NOMO-1 treated with DMSO at 0.1 percent for 48 hours (cell line): ENCODE measurements at regions not wholly inside any gene's neighbourhood (a gene's known extent, or its start where the extent isn't known, plus 50 kb on each side); places are given as distances from the start of the nearest gene placed in this dataset.

Experiments used
- DNase-seq: peaks from one replicate; lab custom pipeline; 2025; ENCODE audit not compliant: unreplicated experiment; lab: John Stamatoyannopoulos, UW

DNA sequence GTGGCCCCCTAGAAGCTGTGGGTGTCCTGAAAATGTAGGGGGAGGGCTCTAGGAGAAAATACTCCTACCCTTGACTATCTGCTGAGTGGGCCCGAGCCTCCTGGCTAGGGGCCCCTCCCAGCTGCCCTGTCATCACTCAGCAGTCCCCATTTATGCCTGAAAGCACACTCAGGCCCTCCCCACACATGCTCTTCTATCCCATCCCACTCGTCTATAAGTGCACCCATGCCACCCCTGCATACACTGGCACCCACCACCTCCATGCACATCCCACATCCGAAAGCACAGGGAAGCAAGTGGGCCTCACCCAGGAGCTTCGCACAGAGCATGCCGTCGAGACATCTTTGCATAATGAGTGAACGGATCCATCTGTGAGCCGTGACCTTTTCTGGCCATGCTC, 80.4 kb upstream of the POU3F1 start:
- DNase-seq, result no peak

DNA sequence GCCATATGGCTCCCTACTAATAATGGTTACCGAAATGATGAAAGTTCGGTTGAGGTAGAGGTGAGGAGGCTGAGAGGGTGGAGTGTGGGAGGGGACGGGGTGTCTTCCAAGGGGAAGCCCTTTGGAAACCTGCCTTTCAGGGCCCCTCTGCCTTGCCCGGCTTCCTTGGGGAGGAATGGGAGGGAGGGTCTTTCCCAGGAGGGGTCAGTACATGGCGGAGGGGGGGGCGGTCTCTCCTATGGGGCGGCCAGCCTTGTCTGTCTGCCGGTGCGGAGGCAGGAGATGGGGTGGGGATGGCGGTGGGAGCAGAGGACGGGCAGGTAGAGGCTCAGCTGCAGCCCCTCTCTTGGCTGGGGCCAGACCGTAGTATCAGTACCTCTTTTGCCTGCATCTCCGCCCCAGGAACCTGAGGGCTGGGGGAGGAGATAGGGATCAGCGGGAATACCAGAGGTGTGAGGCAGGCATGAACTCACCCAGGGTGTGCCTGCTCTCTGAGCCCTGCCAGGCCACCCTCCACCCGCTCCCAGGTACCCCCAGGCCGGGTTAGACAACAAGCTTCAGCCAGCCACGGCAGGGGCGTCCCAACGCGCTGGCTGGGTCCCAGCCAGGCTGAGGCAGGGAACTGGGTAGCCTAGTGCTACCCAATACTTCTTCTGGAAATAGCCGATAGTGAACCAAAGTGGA, 79.4 kb upstream of the POU3F1 start:
- no peak for DNase-seq

DNA sequence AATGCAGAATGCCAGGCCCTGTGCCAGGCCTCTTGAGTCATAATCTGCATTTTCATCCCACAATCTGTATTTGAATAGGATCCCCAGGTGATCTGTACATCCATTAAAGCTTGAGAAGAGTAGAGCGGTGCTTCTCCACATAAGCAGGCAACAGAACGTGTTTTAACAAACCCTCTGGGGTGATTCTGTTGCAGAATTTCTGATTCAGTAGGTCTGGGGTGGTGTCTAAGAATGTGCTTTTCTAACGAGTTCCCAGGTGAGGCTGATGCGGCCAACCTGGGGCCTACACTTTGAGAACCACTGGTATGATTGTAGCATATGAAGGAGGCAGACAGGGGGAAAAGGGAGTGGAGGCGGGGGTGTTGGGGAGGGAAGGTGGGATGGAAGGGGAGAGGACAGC, 78.4 kb upstream of the POU3F1 start:
- DNase-seq, result no peak

DNA sequence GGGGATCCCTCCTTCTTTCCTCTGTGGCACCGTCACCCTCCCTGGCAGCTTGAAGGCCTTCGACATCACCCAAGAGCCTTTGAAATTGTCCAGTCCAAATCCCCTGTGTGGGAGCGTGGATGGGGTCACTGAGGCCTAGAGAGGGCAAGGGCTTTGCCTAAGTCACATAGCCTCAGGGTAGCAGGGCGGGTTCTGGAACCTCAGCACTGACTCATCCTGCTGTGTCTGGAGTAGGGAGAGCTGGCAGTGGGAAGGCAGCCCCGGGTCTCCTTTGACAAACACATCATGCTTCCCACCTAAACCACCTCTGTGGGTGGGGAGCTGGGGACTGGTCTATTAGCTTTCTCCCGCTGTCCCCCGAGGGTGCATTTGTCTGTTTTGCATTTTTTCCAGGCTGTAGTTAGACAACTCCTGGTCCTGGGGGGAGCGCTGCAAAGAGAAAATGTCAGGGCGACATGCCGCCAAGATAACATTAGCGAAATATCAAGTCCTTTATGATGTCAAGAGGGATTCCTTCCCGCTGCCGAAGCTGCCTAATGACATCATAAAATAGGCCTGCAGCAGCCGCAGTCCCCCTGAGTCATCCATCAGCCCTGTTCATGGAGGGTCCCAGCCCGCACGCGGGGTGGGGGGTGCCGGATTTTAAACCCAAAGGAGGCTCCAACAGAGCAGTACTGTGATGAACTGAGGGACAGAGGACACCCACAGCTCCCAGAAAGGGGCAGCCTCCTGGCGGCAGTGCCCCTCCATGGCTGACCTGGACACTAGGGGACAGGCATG, 77.0 kb upstream of the POU3F1 start:
- DNase-seq, result no peak

DNA sequence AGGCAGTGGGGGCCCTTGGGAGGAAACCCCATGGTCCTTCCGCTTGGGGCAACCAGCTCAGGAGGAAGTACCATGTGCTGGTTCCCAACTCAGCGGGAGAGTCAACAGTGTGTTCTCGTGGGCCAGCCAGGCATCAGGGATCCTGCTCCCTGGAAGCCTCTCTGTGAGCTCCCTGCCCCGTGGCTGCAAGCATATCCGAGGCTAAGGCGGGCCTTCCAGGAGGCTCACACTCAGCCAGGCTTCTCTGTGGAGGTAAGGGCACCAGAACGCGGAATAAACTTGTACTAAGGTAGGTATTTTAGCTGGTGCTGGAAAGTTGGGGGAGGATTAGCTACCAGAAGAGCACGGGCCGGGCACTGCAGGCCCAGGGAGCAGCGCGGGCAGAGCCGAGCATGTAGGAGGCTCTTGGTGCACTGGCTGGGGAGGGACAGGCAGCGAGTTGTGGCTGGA, 74.7 kb upstream of the POU3F1 start:
- DNase-seq, result no peak

DNA sequence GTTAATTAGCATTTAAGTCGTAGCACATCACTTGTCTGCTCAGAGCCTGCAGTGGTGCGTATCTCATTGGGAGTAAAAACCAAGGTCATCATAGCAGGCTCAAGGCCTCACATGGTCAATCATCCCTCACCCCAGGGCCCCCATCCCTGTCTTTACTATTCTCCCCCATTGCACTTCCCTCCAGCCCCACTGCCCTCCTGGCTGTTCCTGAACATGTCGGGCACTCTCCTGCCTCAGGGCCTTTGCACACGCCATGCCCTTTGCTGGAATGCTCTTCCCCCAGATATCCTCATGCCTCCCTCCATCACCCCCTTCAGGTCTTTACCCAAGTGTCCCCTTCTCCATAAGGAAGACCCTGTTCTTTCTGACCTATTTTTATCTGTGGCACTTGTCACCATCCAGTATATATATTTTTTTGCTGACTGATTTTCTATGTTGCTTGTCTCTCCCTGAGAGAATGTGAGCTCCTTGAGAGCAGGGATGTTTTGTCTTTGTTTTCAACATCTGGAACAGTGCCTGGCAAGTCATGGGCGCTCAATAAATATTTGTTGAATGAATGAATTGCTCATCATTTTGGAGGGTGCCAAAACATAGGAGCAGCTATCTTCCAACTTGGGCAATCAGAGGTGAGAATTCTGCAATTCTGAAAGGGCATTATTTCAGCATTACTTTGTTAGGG, 74.1 kb upstream of the POU3F1 start:
- no peak for DNase-seq

DNA sequence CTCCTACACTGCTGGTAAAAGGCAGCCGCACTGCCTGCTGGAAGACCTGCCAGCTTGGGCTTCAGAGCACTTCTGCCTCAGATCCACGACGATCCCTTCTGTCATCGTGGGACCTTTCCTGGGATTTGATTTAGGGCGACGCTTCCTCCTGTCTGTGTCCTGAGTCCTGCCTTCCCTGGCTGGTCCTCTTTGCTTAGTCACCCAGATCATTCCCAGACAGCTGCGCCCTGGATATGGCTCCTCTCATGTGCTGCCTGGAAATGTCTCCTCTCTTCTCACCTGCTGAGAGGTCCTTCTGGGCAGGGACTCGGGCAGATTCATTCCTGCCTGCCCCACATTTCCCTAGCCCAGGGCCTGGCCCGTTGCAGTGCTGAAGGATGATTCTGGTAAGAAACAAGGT, 72.4 kb upstream of the POU3F1 start:
- no peak for DNase-seq

DNA sequence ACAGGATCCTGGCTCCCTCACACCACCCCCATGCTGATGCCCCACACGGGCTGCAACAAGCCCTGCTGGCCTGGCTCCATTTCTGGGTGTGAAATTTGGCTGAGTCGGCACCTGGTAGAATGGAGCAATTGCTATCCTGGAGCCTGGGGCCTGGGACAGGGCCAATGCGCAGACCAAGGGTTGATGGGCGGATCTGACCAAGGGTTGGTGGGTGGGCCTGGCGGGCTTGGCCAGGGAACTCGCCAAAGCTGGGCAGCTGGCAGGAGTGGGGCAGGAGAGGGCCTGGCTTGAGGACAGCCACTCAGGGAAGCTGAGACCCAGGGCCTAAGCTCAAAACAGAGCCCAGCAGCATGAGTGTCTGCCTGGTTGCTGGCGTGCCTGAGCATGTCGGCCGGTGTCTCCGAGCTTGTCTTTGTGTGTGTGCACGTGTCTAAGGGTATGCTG, 70.9 kb upstream of the POU3F1 start:
- no peak for DNase-seq

DNA sequence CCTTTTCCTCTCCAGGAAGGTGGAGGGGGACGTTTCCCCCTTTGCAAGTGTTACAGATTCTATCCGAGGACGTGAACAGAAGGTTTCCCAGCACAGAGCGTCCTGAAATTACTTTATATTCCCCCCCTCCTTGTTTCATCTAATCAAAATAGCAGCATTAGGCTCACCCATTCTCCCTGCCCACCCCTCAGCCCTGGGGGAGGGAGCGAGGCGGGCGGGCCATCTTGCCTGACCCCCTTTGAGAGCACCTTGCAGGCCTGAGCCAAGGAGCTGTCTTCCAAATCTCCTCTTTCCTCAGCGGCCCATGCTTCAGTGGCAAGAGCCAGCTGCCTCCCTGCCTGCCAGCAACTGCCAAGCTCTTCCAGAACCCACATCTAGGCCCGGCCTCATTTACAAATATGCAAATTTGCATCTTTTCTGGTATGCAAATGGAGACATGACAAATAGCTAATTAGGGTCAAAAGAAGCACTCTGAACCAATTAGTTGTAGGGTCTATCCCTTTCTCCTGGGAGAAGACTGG, 69.1 kb upstream of the POU3F1 start:
- no peak for DNase-seq

DNA sequence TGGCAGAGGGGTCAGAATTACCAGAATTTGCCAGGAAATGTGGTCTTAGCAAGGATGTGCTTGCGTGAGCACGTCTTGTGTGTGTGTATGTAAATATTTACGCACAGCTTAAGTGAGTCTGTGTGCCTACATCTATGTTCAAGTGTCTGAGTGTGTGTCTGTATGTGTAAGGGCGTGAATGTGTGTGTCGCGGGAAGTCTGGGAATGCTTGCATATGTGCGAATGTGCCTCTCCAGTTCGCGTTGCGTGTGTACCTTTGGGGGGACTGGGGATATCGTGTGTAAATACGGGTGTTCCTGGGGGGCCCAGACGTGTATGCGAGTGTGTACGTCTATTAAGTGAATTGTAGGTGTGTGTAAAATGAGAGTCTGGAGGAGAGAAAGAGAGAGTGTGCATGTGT, 68.6 kb upstream of the POU3F1 start:
- DNase-seq, result no peak

DNA sequence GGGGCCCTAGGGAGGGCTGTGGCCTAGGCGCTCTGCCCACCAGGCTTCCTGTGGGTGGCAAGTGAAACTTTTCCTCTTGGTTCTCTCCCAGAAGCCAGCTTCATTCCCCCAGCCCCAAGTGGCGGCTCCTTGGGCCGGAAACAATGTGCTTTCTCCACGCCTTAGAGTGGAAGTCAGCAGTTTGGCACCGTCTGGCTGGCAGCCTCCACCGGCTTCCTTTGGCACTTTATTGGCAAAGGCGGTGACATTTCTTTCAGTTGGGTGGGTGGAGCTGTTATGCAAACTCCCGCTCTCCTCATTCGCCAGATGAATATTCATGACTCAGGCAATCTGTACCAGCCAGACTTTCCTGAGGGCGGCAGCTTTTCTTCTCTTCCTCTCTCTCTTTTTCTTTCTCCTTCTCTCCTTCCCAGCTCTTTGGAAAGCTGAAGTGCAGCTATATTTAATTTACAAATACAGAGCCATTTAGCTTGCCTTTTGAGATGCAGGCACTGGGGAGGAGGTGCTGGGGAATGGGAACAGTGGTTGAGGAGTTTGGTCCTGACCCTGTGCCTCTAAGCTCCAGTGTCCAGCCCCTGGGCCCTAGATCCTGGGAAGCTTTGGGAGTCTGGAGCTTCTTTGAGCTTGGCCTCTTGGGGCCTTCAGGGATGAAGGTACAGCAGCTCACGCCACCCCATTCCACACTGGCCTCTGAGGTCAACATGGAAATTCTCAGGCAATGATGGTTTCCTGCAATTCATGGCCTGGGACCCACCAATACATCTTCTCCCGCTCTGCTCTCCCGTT, 67.8 kb upstream of the POU3F1 start:
- DNase-seq, result no peak

DNA sequence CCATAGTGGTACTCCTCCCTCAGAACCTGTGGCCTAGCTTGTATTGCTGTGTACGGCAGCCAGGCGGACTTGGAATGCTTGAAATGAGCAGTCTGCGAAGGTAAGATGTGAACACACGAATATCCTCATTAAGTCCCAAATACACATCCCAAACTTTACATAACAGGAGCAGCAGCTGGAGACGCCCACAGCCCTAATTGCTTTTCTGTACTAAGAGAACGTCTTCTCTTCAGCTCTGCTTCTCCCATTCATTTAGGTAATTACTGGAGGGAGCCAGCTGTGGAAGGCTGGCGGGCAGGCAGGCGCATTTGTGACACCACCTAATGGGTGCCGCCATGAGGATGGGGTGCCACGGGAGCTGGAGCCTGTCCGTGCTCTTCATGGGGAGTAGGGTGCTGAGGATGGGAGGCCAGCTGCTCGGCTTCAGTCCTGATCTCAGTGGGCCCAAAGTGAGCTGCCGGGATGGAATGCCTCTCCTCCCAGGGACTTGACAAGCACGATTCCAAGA, 66.6 kb upstream of the POU3F1 start:
- DNase-seq, result no peak

DNA sequence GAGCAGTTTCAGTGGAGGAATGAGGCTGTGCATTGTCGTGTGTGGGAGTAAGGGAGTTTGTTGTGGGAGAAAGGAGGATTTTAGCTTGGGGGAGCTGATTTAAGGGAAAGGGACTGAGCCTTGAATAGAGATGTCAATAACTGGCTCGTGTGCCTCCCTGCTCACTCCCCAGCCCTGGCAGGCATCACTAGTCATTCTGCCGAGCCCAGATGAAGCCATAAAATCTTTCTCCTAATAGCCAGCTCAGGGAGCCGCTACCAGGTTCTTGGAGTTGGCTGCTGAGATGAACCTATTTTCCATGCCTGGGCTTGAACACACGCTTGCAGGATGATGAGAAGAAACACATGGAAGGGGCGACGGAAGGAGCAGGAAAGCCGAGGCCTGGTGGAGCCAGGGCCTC, 65.0 kb upstream of the POU3F1 start:
- DNase-seq, result no peak

DNA sequence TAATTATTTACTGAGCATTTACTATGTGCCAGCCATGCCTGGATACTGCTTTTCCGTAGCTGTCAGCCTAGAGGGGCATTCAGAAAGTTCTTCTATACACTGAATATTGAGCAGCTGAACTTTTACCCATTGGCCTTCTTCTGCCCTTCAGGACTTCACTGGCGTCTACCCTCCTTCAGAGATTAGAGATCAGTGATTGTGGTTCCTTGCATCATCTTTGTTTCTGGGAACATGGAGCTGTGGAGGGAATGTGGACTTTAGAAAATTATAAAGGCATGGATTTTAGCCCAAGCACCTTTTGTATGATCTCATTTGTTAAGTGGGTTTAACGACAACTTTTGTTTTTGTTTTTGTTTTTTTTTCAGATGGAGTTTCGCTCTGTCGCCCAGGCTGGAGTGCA, 58.7 kb upstream of the POU3F1 start:
- DNase-seq, result no peak

DNA sequence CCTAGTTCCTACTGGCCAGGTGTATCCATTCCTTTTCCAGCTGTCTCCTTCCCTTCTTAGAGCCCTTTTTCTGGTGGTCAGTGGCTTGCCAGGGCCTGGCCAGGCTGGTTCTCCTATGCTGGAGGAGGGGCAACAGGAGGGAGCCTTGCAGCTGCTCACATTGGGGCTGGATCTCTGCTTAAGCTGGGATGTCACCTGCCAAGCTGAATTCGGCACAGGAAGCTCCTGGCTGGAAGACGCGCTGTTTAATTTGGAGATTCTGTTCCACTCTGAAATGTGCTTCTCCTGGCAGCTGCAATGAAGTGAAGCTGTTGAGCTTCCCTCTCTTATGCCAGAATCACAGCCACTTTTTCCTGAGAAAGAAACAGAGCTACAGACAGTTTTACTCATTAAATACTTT, 56.0 kb upstream of the POU3F1 start:
- DNase-seq, result no peak

DNA sequence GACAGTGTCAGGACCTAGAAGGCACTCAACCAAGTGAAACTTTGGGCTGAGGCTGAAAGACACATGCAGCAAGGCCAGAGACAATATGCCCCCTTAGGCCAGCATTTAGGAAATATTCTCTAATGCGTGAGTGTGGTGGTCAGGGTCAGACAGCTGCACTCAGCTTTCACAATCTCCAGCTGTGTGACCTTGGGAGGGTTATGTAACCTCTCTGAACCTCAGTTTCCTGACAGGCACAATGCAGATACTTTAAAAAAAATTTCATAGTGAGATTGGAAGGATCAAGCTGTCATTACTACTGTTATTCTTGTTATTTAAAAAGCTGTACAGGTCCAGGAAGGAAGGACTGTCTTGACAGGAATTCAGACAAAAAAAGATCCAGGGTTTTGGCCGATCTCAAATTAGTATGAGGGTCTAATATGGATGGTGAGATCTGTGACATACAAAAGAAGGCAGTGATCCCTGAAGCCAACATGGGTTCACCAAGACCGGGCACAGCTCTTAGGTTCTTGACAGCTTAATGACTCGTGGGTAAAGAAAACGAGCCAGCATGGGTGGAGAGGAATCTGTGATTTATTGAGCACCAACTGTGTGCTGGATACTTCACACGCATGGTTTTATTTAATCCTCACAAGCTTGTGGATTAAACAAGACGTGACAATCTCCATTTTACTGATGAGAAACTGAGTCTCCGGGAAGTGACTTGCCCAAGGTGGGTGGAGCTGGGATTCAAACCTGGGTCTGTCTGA, 54.6 kb upstream of the POU3F1 start:
- DNase-seq, result no peak

DNA sequence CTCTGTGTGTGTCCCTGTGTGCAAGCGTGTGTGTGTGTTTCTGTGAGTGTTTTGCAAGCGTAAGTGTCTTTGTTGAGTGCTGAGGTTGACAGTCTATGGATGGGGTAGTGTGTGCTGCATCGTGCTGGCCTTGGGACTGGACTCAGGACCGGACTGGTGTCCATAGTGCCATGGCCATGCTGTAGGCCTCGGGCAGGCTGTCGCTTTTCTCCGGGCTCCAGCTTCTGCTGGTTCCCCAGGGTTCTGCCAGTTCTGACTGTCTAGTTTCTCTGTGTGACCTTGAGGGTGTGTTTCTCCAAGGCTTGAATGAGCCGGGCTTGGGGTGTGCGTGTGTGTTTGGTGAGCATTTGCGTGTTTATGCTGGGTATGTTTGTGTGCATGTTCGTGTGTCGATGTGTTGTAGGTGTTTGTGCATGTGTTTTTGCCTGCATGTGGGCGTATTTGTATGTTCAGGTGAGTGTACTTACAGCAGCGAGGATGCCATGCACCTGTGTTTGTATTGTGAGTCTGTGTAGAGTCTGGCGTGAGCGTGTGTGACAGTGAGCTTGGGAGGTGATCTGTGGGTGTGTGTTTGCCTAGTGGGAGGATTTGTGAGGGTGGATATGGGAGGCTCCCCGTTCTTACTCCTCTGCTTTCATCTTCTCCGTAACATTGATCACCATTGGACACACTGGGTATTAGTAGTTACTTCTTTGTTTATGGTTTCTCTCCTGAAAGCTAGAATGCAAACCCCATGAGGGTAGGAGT, 51.7 kb upstream of the POU3F1 start:
- no peak for DNase-seq

DNA sequence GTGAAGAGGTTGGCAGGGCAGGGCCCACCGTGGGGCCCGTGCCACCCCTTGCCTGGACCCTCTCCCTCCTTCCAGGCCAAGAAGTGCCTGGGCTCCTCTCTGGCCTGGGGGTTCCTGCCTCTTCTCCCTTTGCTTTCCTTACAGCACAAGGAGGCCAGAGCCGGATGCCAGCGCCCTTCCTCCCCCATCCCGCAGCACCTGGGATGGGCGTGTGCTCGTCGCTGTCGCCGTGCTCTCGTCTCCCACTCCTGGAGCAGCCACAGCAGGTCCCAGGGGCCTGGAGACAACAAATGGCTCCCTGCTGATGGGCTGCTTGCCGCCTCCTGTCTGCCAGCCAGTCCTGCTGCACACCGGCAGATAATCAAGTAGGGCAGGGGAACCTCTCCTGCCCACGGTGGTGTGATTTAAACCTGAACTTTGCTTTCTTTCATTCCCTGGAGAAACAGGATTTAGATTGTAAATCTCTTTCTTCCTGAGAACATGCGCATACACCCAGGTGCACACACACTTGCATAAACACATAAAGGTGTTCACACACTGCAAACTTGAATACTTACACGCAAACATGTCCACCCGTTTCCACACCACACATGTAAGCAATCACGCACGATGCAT, 50.8 kb upstream of the POU3F1 start:
- no peak for DNase-seq
